HepG2 (cell line): ENCODE measurements at regions not wholly inside any gene's neighbourhood (a gene's known extent, or its start where the extent isn't known, plus 50 kb on each side); places are given as distances from the start of the nearest gene placed in this dataset.

Experiments
- ATAC-seq: fragments of 200-7000 bp; cut with Tn5 transposase; 3 replicates; pipeline ENCODE4 v1.9.1; 2020; ENCODE audit warnings: mild to moderate bottlenecking, moderate library complexity
- BruUV-seq: library from RNA; stranded (reverse); fragments of 400-500 nt; replicated peaks from 2 replicates; lab custom pipeline; 2021; lab: Mats Ljungman, UMichigan
- CTCF ChIA-PET: fragments of 300-600 bp; formaldehyde crosslinking; extraction: SDS; loops from one replicate; lab custom pipeline; 2021; ENCODE audit warnings: low total read pairs, inconsistent platforms, low intra/inter-chr PET ratio; lab: Yijun Ruan, JAX
- POLR2A ChIA-PET: fragments of 350-600 bp; sonication (Branson Sonifier 250); formaldehyde crosslinking; loops from one replicate; lab custom pipeline; 2020; ENCODE audit warnings: antibody characterized with exemption, inconsistent platforms; lab: Yijun Ruan, JAX
- DNase-seq: peaks from one replicate; pipeline ENCODE4 v3.0.0-alpha.2; 2015; ENCODE audit warnings: low spot score
- FAIRE-seq: peaks from 3 replicates; lab custom pipeline; 2011; peaks lifted over from hg19 to GRCh38; lab: Jason Lieb, UNC
- H2AFZ ChIP-seq: one replicate; pipeline ENCODE4 v1.6.1; 2011; ENCODE audit warnings: low read length, inconsistent platforms
- H3K27ac ChIP-seq: fragments of 300-600 bp; 3 replicates; pipeline ENCODE4 v1.8.0; 2011; ENCODE audit warnings: mixed run types, mild to moderate bottlenecking, mixed read lengths, low read length, inconsistent platforms; ENCODE audit not compliant: insufficient read depth; ENCODE audit errors: extremely low read length
- H3K27me3 ChIP-seq, 2 experiments: fragments of 200-600 bp in 1 of 2; 2 replicates in 1 of 2; 3 replicates in 1 of 2; pipeline versions ENCODE4 v1.6.0 to v1.8.0; 2011; ENCODE audit warnings: low read length in 2 of 2, mild to moderate bottlenecking in 2 of 2, moderate library complexity in 2 of 2, inconsistent platforms in 1 of 2; ENCODE audit not compliant: insufficient read depth in 2 of 2, control insufficient read depth in 1 of 2
- H3K36me3 ChIP-seq, 2 experiments: fragments of 200-600 bp in 1 of 2; replicated peaks in 1 of 2; 2 replicates in 1 of 2; 3 replicates in 1 of 2; pipeline versions ENCODE4 v1.5.1 to v1.8.0; 2011; ENCODE audit warnings: low read length in 2 of 2, inconsistent platforms in 1 of 2; ENCODE audit not compliant: insufficient read depth in 2 of 2, control insufficient read depth in 1 of 2
- H3K4me1 ChIP-seq: 2 replicates; pipeline ENCODE4 v1.5.1; 2012; ENCODE audit warnings: low read length, inconsistent platforms; ENCODE audit not compliant: insufficient read depth
- H3K4me2 ChIP-seq: 2 replicates; pipeline ENCODE4 v1.6.0; 2011; ENCODE audit warnings: low read depth, low read length, inconsistent platforms
- H3K4me3 ChIP-seq, 3 experiments: fragments of 200-600 bp in 1 of 3; sonication (generic), shearing (Covaris generic) in 1 of 3; replicated peaks in 1 of 3; 2 replicates each; pipeline ENCODE4 v1.5.1; 2011 to 2016; ENCODE audit warnings: low read length in 3 of 3, inconsistent platforms in 2 of 3, low read depth in 2 of 3, mild to moderate bottlenecking in 2 of 3, control low read depth in 1 of 3, mixed read lengths in 1 of 3; ENCODE audit not compliant: insufficient read depth in 1 of 3
- H3K79me2 ChIP-seq: one replicate; pipeline ENCODE4 v1.6.1; 2011; ENCODE audit warnings: low read length, inconsistent platforms; ENCODE audit not compliant: insufficient read depth
- H3K9ac ChIP-seq: 2 replicates; pipeline ENCODE4 v1.6.0; 2011; ENCODE audit warnings: mild to moderate bottlenecking, low read depth, low read length, inconsistent platforms; ENCODE audit not compliant: insufficient read depth
- H3K9me3 ChIP-seq: 2 replicates; pipeline ENCODE4 v1.5.1; 2012; ENCODE audit warnings: mild to moderate bottlenecking, low read length
- H4K20me1 ChIP-seq: 2 replicates; pipeline ENCODE4 v1.6.0; 2011; ENCODE audit warnings: inconsistent platforms, mild to moderate bottlenecking, low read length, moderate library complexity; ENCODE audit not compliant: insufficient read depth
- NKX3-1 ChIP-seq: sonication (generic); formaldehyde crosslinking; IDR thresholded peaks from 2 replicates; pipeline ENCODE4 v1.5.0; 2020; ENCODE audit warnings: missing genetic modification reagents
- NR1H2 ChIP-seq: sonication (generic); formaldehyde crosslinking; IDR thresholded peaks from 2 replicates; pipeline ENCODE4 v1.8.1; 2022; ENCODE audit warnings: low read depth, missing genetic modification reagents, borderline replicate concordance
- PITX1 ChIP-seq: sonication (generic); formaldehyde crosslinking; IDR thresholded peaks from 2 replicates; pipeline ENCODE4 v1.5.1; 2020; ENCODE audit warnings: mild to moderate bottlenecking, missing genetic modification reagents
- TEAD2 ChIP-seq: sonication (generic); formaldehyde crosslinking; IDR thresholded peaks from 2 replicates; pipeline ENCODE4 v1.9.0; 2021; ENCODE audit warnings: missing genetic modification reagents
- ZNF207 ChIP-seq: fragments of 450-650 bp; IDR thresholded peaks from 2 replicates; pipeline ENCODE4 v1.6.1; 2016; ENCODE audit warnings: antibody characterized with exemption, borderline replicate concordance
- ZNF430 ChIP-seq: sonication (generic); formaldehyde crosslinking; IDR thresholded peaks from 2 replicates; pipeline ENCODE4 v1.9.0; 2021; ENCODE audit warnings: mild to moderate bottlenecking, missing genetic modification reagents
- ZNF496 ChIP-seq: sonication (generic); formaldehyde crosslinking; IDR thresholded peaks from 2 replicates; pipeline ENCODE4 v1.8.1; 2023; ENCODE audit warnings: mild to moderate bottlenecking, moderate library complexity, missing genetic modification reagents; ENCODE audit not compliant: insufficient replicate concordance
- ZNF547 ChIP-seq: sonication (generic); formaldehyde crosslinking; IDR thresholded peaks from 2 replicates; pipeline ENCODE4 v1.5.1; 2020; ENCODE audit warnings: mild to moderate bottlenecking, missing genetic modification reagents
- WGBS: methylation state at CpG from one replicate; pipeline ENCODE4 v1.1.6; 2017; ENCODE audit warnings: low lambda C conversion rate; 5-methylcytosine and 5-hydroxymethylcytosine counted together
- in situ Hi-C: cut with HindIII; loops from 2 replicates; pipeline ENCODE4 v1.10.0; 2017; ENCODE audit warnings: low pct_unique_long_range_greater_than_20kb; ENCODE audit not compliant: extremely low pct_ligation_motif_present
- intact Hi-C: fragments of 100-400 bp; cut with micrococcal nuclease; formaldehyde crosslinking; loops from one replicate; pipeline ENCODE4 v1.10.0; 2022; ENCODE audit not compliant: unreplicated experiment
- TF ChIP-seq, protein P1 (sequence below): sonication (generic); formaldehyde crosslinking; IDR thresholded peaks from 2 replicates; pipeline ENCODE4 v1.4.0; 2020; ENCODE audit warnings: missing genetic modification reagents

- WGBS: 42% methylated on average over 2 of the region's 4 CpGs
- ATAC-seq (no peak), DNase-seq (no peak), FAIRE-seq (no peak)
- H3K4me1 ChIP-seq: no peaks in the 10 kb centered on the region
- no peak overlapping the region for H3K4me3 ChIP-seq
- H3K4me2 ChIP-seq: no peak overlapping the region
- in situ Hi-C loops (no loop called here), intact Hi-C loops (no loop called here)
- no TSS peak for BruUV-seq
- POLR2A ChIA-PET: no interaction called here
- TF ChIP-seq ZNF496 (CRISPR knock-in tag): no peak
- no peak for TF ChIP-seq NKX3-1 (CRISPR knock-in tag)
- TF ChIP-seq TEAD2 (CRISPR knock-in tag): no peak
- no peak for TF ChIP-seq ZNF207
- no peak for TF ChIP-seq ZNF430 (CRISPR knock-in tag)
- no peak for TF ChIP-seq PITX1 (CRISPR knock-in tag)
- no peaks in the 10 kb centered on the region for H4K20me1 ChIP-seq
- no peak overlapping the region for H3K27ac ChIP-seq
- CTCF ChIA-PET: no interaction called here
- H3K9ac ChIP-seq: no peak overlapping the region
- H2AFZ ChIP-seq: no peak overlapping the region
- H3K9me3 ChIP-seq: no peaks in the 10 kb centered on the region
- no peaks in the 10 kb centered on the region for H3K79me2 ChIP-seq
- H3K27me3 ChIP-seq: no peaks in the 10 kb centered on the region; a peak in 1 of 5 replicates
- H3K36me3 ChIP-seq: no peaks in the 10 kb centered on the region
These were observed 246.0 kb upstream of the AJAP1 start for GRCh38 chr1:4408380-4408779.

- no peaks in the 10 kb centered on the region for H3K79me2 ChIP-seq
- WGBS: 73% methylated on average over 13 of the region's 15 CpGs
- no TSS peak for BruUV-seq
- TF ChIP-seq NR1H2 (CRISPR knock-in tag): no peak
- TF ChIP-seq, protein P1, sequence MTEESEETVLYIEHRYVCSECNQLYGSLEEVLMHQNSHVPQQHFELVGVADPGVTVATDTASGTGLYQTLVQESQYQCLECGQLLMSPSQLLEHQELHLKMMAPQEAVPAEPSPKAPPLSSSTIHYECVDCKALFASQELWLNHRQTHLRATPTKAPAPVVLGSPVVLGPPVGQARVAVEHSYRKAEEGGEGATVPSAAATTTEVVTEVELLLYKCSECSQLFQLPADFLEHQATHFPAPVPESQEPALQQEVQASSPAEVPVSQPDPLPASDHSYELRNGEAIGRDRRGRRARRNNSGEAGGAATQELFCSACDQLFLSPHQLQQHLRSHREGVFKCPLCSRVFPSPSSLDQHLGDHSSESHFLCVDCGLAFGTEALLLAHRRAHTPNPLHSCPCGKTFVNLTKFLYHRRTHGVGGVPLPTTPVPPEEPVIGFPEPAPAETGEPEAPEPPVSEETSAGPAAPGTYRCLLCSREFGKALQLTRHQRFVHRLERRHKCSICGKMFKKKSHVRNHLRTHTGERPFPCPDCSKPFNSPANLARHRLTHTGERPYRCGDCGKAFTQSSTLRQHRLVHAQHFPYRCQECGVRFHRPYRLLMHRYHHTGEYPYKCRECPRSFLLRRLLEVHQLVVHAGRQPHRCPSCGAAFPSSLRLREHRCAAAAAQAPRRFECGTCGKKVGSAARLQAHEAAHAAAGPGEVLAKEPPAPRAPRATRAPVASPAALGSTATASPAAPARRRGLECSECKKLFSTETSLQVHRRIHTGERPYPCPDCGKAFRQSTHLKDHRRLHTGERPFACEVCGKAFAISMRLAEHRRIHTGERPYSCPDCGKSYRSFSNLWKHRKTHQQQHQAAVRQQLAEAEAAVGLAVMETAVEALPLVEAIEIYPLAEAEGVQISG (CRISPR knock-in tag): no peak
- TF ChIP-seq ZNF547 (CRISPR knock-in tag): no peak
- no peak overlapping the region for H3K27ac ChIP-seq
- H3K4me1 ChIP-seq: no peaks in the 10 kb centered on the region
- no peaks in the 10 kb centered on the region; a peak in 1 of 5 replicates for H3K27me3 ChIP-seq
- in situ Hi-C loops (no loop called here), intact Hi-C loops (no loop called here)
- ChIA-PET CTCF (no interaction called here), POLR2A (no interaction called here)
- no peaks in the 10 kb centered on the region for H3K9me3 ChIP-seq
- DNase-seq (no peak), FAIRE-seq (no peak), ATAC-seq (no peak)
- no peak overlapping the region for H2AFZ ChIP-seq
- no peak overlapping the region for H3K4me3 ChIP-seq
- no peak overlapping the region for H3K9ac ChIP-seq
- H3K4me2 ChIP-seq: no peak overlapping the region
- no peaks in the 10 kb centered on the region for H3K36me3 ChIP-seq
- H4K20me1 ChIP-seq: no peaks in the 10 kb centered on the region
These were observed 242.5 kb upstream of the AJAP1 start for GRCh38 chr1:4411862-4412261.
